LNCAP (cell line): ENCODE measurements at regions not wholly inside any gene's neighbourhood (a gene's known extent, or its start where the extent isn't known, plus 50 kb on each side); places are given as distances from the start of the nearest gene placed in this dataset.

ENCODE experiments used
- CTCF ChIP-seq: fragments of 450-650 bp; IDR thresholded peaks from 2 replicates; pipeline ENCODE4 v1.5.1; 2017; ENCODE audit warnings: mild to moderate bottlenecking

GRCh38 chr14:106507354-106507753, 981.0 kb downstream of the TMEM121 start:
- TF ChIP-seq CTCF, result no peak

GRCh38 chr14:106508216-106508615, 981.8 kb downstream of the TMEM121 start:
- no peak for TF ChIP-seq CTCF

GRCh38 chr14:106509176-106509575, 982.8 kb downstream of the TMEM121 start:
- no peak for TF ChIP-seq CTCF

- no peak for TF ChIP-seq CTCF
Observed at GRCh38 chr14:106509807-106510206, 983.4 kb downstream of the TMEM121 start.

GRCh38 chr14:106511006-106511799, 984.8 kb downstream of the TMEM121 start:
- TF ChIP-seq CTCF, result no peak

GRCh38 chr14:106511800-106512198, 985.4 kb downstream of the TMEM121 start:
- TF ChIP-seq CTCF, result no peak

GRCh38 chr14:106513302-106513701, 986.9 kb downstream of the TMEM121 start:
- TF ChIP-seq CTCF, result no peak
